ENCODE measurements at regions not wholly inside any gene's neighbourhood (a gene's known extent, or its start where the extent isn't known, plus 50 kb on each side); places are given as distances from the start of the nearest gene placed in this dataset.

GRCh38 chr22:47249370-47249928, 487.0 kb downstream of the TBC1D22A start:
- no peak overlapping the region for H3K56ac ChIP-seq (ENCODE audit: extremely low read depth, insufficient read depth, low read length)
- no peak overlapping the region for H3K14ac ChIP-seq (replicated peaks; ENCODE audit: low read depth, low read length)
- ChIA-PET POLR2A (ENCODE audit: unreplicated experiment) (no interaction called here), CTCF (no interaction called here)
- no peak for TF ChIP-seq RCOR1 (IDR thresholded peaks at IDR 0.05; ENCODE audit: insufficient replicate concordance, low read length)
- no peak for TF ChIP-seq CEBPB (IDR thresholded peaks at IDR 0.05; ENCODE audit: low read depth, low read length)
- TF ChIP-seq SMC3 (IDR thresholded peaks at IDR 0.05; ENCODE audit: low read depth, low read length), result no peak
- no peak for TF ChIP-seq ELK1 (IDR thresholded peaks at IDR 0.05; ENCODE audit: borderline replicate concordance, low read depth, low read length)
- no peak for TF ChIP-seq CHD1 (IDR thresholded peaks at IDR 0.05; ENCODE audit: low read depth, low read length)
- TF ChIP-seq RAD21 (IDR thresholded peaks at IDR 0.05; ENCODE audit: low read length), result no peak
- no peak for TF ChIP-seq CTCF (conservative IDR thresholded peaks at IDR 0.05; ENCODE audit: low read depth, low read length)
- no peak for TF ChIP-seq USF2 (IDR thresholded peaks at IDR 0.05; ENCODE audit: low read depth, low read length)
- no peak for TF ChIP-seq FOS (IDR thresholded peaks at IDR 0.05; ENCODE audit: low read depth, low read length)
- TF ChIP-seq BHLHE40 (IDR thresholded peaks at IDR 0.05; ENCODE audit: low read depth, low read length), result no peak
- TF ChIP-seq MXI1 (IDR thresholded peaks at IDR 0.05; ENCODE audit: borderline replicate concordance, low read depth, low read length), result no peak
- TF ChIP-seq MAFK (IDR thresholded peaks at IDR 0.05; ENCODE audit: low read depth, low read length), result no peak
- TF ChIP-seq POLR2A (IDR thresholded peaks at IDR 0.05; ENCODE audit: low read depth, low read length), result no peak
- TF ChIP-seq RFX5 (IDR thresholded peaks at IDR 0.05; ENCODE audit: low read depth, low read length), result no peak
- no peak for TF ChIP-seq MAZ (IDR thresholded peaks at IDR 0.05; ENCODE audit: borderline replicate concordance, low read depth, low read length)
- TF ChIP-seq NFE2L2 (IDR thresholded peaks at IDR 0.05; ENCODE audit: low read depth, low read length), result no peak
- no peaks in the 10 kb centered on the region for H3K36me3 ChIP-seq (ENCODE audit: control insufficient read depth, insufficient read depth, low read length)
- H3K9me1 ChIP-seq (ENCODE audit: insufficient read depth, low read length), result no peaks in the 10 kb centered on the region
- no peak overlapping the region for H3K27ac ChIP-seq (ENCODE audit: insufficient read depth, low read length)
- H4K20me1 ChIP-seq (ENCODE audit: insufficient read depth, low read length), result no peaks in the 10 kb centered on the region
- H3K18ac ChIP-seq (ENCODE audit: low read depth, low read length), result no peak overlapping the region
- no peak overlapping the region for H2BK5ac ChIP-seq (ENCODE audit: low read depth, low read length, poor library complexity, severe bottlenecking)
- H4K91ac ChIP-seq (ENCODE audit: insufficient read depth, low read depth, low read length), result no peak overlapping the region
- H3K4me3 ChIP-seq (ENCODE audit: insufficient read depth, low read depth, low read length), result no peak overlapping the region
- no peak overlapping the region for H2AK9ac ChIP-seq (replicated peaks; ENCODE audit: low read depth, low read length, poor library complexity)
- H3K4ac ChIP-seq (ENCODE audit: low read depth, low read length), result no peak overlapping the region
- H3K23ac ChIP-seq (ENCODE audit: low read depth, low read length), result no peak overlapping the region
- H3K4me2 ChIP-seq (ENCODE audit: low read depth, low read length), result no peak overlapping the region
- no peak overlapping the region for H2BK20ac ChIP-seq (ENCODE audit: low read depth, low read length)
- no peak overlapping the region for H3K9ac ChIP-seq (ENCODE audit: low read depth, low read length)
- 40% methylated on average over 4 of the region's 8 CpGs; no CpG with 5 or more reads in 1 of the 2 experiments for WGBS, 2 experiments (ENCODE audit: extremely low coverage in 2 of 2, insufficient read length in 1 of 2)
- H4K8ac ChIP-seq (ENCODE audit: low read depth in 2 of 2, low read length in 2 of 2), result no peak overlapping the region
- H3K9me3 ChIP-seq (ENCODE audit: control insufficient read depth, insufficient read depth, low read length), result peaks cover 2% of the 10 kb centered on the region
- H3K79me1 ChIP-seq (ENCODE audit: low read depth in 1 of 2, low read length in 2 of 2), result no peaks in the 10 kb centered on the region
- in situ Hi-C loops (cut with MboI; ENCODE audit: low sequenced_read_pairs) (no loop called here), intact Hi-C loops (cut with micrococcal nuclease) (no loop called here), dilution Hi-C loops (cut with HindIII; ENCODE audit: low sequenced_read_pairs, unreplicated experiment) (no loop called here)
- no peaks in the 10 kb centered on the region for H3K4me1 ChIP-seq (ENCODE audit: control insufficient read depth, insufficient read depth, low read length)
- H2AK5ac ChIP-seq (ENCODE audit: low read depth, low read length), result no peak overlapping the region
- H2BK15ac ChIP-seq (ENCODE audit: low read depth, low read length), result no peak overlapping the region
- no peaks in the 10 kb centered on the region for H3K27me3 ChIP-seq (ENCODE audit: control insufficient read depth, insufficient read depth, low read length)
- no peak overlapping the region for H2BK120ac ChIP-seq (ENCODE audit: low read depth, low read length)
- DNase-seq (no peak), ATAC-seq (ENCODE audit: low read depth) (no peak)
- H2AFZ ChIP-seq (replicated peaks; ENCODE audit: low read length, poor library complexity), result no peak overlapping the region
- BruUV-seq (replicated peaks), result no TSS peak
- H4K5ac ChIP-seq (ENCODE audit: low read depth, low read length), result no peak overlapping the region

All from IMR-90 (cell line).